ENCODE measurements at regions not wholly inside any gene's neighbourhood (a gene's known extent, or its start where the extent isn't known, plus 50 kb on each side); places are given as distances from the start of the nearest gene placed in this dataset.
A peak's percentile ranks its signal among the peaks of the same experiment; 100 is the strongest.

DNA sequence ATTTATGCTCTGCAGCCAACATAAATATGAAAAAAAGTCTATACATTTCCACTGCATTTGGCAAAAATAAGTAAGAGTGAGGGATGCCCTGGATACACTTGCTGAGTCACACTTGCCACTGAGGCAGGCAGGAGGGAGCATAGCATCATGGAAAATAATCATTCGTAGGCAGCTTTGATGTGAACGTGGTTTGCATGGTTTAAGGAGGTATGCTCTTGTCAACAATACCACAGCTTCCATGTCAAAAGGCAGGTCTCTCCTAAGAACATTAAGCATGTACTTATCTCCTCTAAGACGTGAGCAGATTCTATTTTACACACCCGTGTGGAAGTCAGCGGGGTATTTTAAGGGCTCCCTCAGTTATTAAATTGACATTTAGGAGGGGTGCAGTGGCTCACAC lies 89.2 kb upstream of the WDR11 start:
- Histone ChIP-seq H4K20me1 (ENCODE audit: control insufficient read depth, extremely low read depth, insufficient read depth, low read length) (no peaks in the 10 kb centered on the region), H3K4me2 (ENCODE audit: extremely low read depth, insufficient read depth, low read length) (no peak overlapping the region), H3K27me3 (ENCODE audit: control insufficient read depth, insufficient read depth, low read length) (no peaks in the 10 kb centered on the region), H3K9ac (ENCODE audit: insufficient read depth, low read length) (no peak overlapping the region), H3K79me2 (ENCODE audit: control insufficient read depth, insufficient read depth, low read length) (no peaks in the 10 kb centered on the region), H3K9me3 (ENCODE audit: control insufficient read depth, insufficient read depth, low read depth, low read length) (no peaks in the 10 kb centered on the region), H3K4me1 (ENCODE audit: control insufficient read depth, extremely low read depth, insufficient read depth, low read length) (no peaks in the 10 kb centered on the region), H3K36me3 (ENCODE audit: control insufficient read depth, insufficient read depth, low read length) (no peaks in the 10 kb centered on the region), H2AFZ (ENCODE audit: low read length) (no peak overlapping the region), H3K27ac (ENCODE audit: insufficient read depth, low read length) (no peak overlapping the region), H3K4me3 (replicated peaks in 1 of 4; ENCODE audit: control extremely low read depth in 1 of 4, insufficient read depth in 1 of 4, low read depth in 3 of 4, low read length in 4 of 4) (no peak overlapping the region)
- TF ChIP-seq EZH2 (IDR thresholded peaks at IDR 0.05; ENCODE audit: low read length, missing control alignments): no peak
- TF ChIP-seq, protein P1, sequence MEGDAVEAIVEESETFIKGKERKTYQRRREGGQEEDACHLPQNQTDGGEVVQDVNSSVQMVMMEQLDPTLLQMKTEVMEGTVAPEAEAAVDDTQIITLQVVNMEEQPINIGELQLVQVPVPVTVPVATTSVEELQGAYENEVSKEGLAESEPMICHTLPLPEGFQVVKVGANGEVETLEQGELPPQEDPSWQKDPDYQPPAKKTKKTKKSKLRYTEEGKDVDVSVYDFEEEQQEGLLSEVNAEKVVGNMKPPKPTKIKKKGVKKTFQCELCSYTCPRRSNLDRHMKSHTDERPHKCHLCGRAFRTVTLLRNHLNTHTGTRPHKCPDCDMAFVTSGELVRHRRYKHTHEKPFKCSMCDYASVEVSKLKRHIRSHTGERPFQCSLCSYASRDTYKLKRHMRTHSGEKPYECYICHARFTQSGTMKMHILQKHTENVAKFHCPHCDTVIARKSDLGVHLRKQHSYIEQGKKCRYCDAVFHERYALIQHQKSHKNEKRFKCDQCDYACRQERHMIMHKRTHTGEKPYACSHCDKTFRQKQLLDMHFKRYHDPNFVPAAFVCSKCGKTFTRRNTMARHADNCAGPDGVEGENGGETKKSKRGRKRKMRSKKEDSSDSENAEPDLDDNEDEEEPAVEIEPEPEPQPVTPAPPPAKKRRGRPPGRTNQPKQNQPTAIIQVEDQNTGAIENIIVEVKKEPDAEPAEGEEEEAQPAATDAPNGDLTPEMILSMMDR (conservative IDR thresholded peaks at IDR 0.05 in 1 of 2, IDR thresholded peaks at IDR 0.05 in 1 of 2; ENCODE audit: low read depth in 1 of 2, low read length in 2 of 2): no peak
- DNase-seq (ENCODE audit: low read depth in 2 of 2): peak in 1 of 2 donors; percentile 3

GRCh38 chr10:120765226-120765803 lies 85.8 kb upstream of the WDR11 start:
- Histone ChIP-seq H3K9me3 (ENCODE audit: control insufficient read depth, insufficient read depth, low read depth, low read length) (no peaks in the 10 kb centered on the region), H3K27ac (ENCODE audit: insufficient read depth, low read length) (no peak overlapping the region), H3K4me3 (replicated peaks in 1 of 4; ENCODE audit: control extremely low read depth in 1 of 4, insufficient read depth in 1 of 4, low read depth in 3 of 4, low read length in 4 of 4) (no peak overlapping the region), H3K4me2 (ENCODE audit: extremely low read depth, insufficient read depth, low read length) (no peak overlapping the region), H3K79me2 (ENCODE audit: control insufficient read depth, insufficient read depth, low read length) (no peaks in the 10 kb centered on the region), H3K9ac (ENCODE audit: insufficient read depth, low read length) (no peak overlapping the region), H3K4me1 (ENCODE audit: control insufficient read depth, extremely low read depth, insufficient read depth, low read length) (no peaks in the 10 kb centered on the region), H4K20me1 (ENCODE audit: control insufficient read depth, extremely low read depth, insufficient read depth, low read length) (no peaks in the 10 kb centered on the region), H2AFZ (ENCODE audit: low read length) (no peak overlapping the region), H3K36me3 (ENCODE audit: control insufficient read depth, insufficient read depth, low read length) (no peaks in the 10 kb centered on the region), H3K27me3 (ENCODE audit: control insufficient read depth, insufficient read depth, low read length) (no peaks in the 10 kb centered on the region)
- TF ChIP-seq, protein P1 (conservative IDR thresholded peaks at IDR 0.05 in 1 of 2, IDR thresholded peaks at IDR 0.05 in 1 of 2; ENCODE audit: low read depth in 1 of 2, low read length in 2 of 2): no peak
- TF ChIP-seq EZH2 (IDR thresholded peaks at IDR 0.05; ENCODE audit: low read length, missing control alignments): no peak
- DNase-seq (ENCODE audit: low read depth in 2 of 2): no peak

GRCh38 chr10:120768227-120768626 lies 82.9 kb upstream of the WDR11 start:
- H3K9ac ChIP-seq (ENCODE audit: insufficient read depth, low read length): no peak overlapping the region
- H3K79me2 ChIP-seq (ENCODE audit: control insufficient read depth, insufficient read depth, low read length): no peaks in the 10 kb centered on the region
- H3K27me3 ChIP-seq (ENCODE audit: control insufficient read depth, insufficient read depth, low read length): no peaks in the 10 kb centered on the region
- no peak overlapping the region for H3K4me3 ChIP-seq (replicated peaks in 1 of 4; ENCODE audit: control extremely low read depth in 1 of 4, insufficient read depth in 1 of 4, low read depth in 3 of 4, low read length in 4 of 4)
- H3K4me1 ChIP-seq (ENCODE audit: control insufficient read depth, extremely low read depth, insufficient read depth, low read length): no peaks in the 10 kb centered on the region
- no peak overlapping the region for H3K4me2 ChIP-seq (ENCODE audit: extremely low read depth, insufficient read depth, low read length)
- no peaks in the 10 kb centered on the region for H3K9me3 ChIP-seq (ENCODE audit: control insufficient read depth, insufficient read depth, low read depth, low read length)
- H2AFZ ChIP-seq (ENCODE audit: low read length): no peak overlapping the region
- H3K36me3 ChIP-seq (ENCODE audit: control insufficient read depth, insufficient read depth, low read length): no peaks in the 10 kb centered on the region
- TF ChIP-seq, protein P1 (conservative IDR thresholded peaks at IDR 0.05 in 1 of 2, IDR thresholded peaks at IDR 0.05 in 1 of 2; ENCODE audit: low read depth in 1 of 2, low read length in 2 of 2): no peak
- TF ChIP-seq EZH2 (IDR thresholded peaks at IDR 0.05; ENCODE audit: low read length, missing control alignments): no peak
- H3K27ac ChIP-seq (ENCODE audit: insufficient read depth, low read length): no peak overlapping the region
- no peaks in the 10 kb centered on the region for H4K20me1 ChIP-seq (ENCODE audit: control insufficient read depth, extremely low read depth, insufficient read depth, low read length)
- DNase-seq (ENCODE audit: low read depth in 2 of 2): no peak

All from fibroblast of lung (primary cell).